NOMO-1 treated with DMSO at 0.1 percent for 48 hours (cell line): ENCODE measurements at regions not wholly inside any gene's neighbourhood (a gene's known extent, or its start where the extent isn't known, plus 50 kb on each side); places are given as distances from the start of the nearest gene placed in this dataset.

Experiments used
- DNase-seq: peaks from one replicate; lab custom pipeline; 2025; ENCODE audit not compliant: unreplicated experiment; lab: John Stamatoyannopoulos, UW

DNA sequence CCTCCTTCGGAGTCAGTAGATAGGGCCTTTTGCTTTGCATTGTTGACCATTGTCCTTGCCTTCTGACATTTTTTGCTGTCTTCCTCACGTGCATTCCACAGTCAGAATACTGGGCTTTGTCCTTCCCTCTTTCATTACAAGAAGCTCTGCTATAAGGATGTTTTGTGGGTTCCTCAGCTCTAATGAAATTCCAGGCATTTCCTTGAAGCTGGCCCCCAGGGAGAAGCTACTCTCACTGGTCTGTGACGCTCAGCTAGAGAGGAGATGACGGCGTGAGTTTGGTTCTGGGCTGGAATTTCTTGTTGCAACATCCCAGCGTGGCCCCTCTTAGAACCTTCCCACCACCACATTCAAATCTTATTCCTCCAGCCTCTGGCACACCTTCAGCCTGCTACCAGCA is 210.2 kb downstream of the TJP1 start:
- no peak for DNase-seq

DNA sequence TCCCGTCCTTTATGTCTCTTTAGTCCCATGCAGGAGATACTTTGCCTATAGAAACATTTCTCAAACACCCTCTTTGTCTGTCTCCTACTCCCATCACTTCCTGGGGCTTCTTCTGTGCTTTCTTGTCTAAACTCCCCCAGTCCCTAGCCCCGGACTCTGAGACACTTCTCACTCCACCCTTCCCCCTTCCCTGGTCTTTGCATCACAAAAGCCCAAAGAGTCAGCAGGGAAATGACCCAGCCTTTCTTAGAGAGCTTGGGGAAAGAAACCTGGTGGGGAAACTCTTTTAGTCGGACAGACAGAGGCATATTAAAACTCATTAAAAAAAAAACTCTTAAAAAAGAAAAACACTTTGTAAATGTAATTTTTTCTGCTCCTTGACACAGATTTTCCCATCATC is 211.2 kb downstream of the TJP1 start:
- no peak for DNase-seq

DNA sequence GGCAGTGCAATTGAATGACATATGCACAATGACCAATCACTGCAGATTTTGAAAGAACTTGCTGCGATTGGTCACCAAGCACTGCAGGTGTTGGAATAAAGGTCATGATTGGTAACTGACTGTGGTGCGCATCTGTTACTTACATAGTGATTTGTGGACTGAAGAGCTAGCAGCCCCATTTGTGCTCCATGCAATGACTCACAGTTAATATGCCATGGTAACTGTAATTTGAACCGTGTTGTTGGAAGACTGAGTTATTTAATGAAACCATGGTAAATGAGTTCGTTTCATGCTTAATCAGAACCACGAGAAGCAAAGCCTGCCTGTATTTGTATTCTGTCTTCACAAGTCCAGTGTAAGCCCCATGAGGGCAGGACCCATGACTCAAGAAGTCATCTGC is 220.5 kb downstream of the TJP1 start:
- DNase-seq, result no peak

DNA sequence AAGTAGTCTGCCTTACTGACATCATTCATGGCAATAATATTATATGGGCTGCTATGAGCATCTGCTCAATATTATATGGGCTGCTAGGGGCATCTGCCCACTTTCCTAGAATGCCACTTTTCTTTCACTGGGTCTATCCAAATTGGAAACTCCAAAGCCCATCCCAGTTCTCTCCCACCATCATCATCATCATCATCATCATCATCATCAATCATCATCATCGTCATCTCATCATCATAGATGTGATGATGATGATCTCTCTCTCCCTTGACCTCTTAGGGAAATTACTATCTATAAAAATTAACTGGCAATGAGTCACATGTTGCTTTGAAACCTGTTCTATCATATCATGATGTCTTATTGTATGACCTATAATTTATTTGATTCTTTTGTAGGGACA is 222.0 kb downstream of the TJP1 start:
- no peak for DNase-seq

DNA sequence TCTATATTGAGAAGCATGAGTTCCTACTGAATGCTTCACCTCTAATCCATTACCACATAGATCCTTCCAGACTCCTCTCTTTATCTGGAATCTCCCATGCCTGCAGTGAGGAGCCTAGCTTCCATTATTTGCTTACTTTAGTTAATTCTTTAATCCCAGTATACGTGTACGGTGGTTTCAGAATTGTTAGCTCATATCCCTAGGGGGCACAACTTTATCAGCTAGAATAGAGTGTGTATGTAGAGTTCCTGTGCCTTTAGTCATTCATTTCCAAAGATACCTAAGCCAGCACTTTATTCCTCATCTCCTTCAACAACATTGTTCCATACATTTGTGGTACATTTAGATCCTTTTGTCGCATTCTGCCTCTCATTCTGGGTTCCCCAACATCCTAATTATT is 226.0 kb downstream of the TJP1 start:
- DNase-seq, result no peak

DNA sequence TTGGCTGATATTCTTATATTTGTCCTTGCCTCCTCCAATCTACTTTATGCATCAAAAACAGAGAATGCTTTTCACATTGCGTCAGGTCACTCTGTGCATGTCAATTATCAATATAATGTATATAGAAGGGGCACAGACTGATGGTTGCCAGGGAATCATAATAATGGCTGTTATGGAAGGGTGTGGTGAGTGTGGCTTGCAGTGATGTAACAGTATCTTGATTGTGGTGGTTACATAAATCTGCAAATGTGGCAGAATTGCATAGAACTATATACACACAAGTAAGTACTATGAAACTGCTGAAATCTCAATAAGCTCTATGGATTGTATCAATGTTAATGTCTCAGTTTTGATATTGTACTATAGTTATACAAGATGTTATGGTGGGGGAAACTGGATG is 228.6 kb downstream of the TJP1 start:
- DNase-seq, result no peak

DNA sequence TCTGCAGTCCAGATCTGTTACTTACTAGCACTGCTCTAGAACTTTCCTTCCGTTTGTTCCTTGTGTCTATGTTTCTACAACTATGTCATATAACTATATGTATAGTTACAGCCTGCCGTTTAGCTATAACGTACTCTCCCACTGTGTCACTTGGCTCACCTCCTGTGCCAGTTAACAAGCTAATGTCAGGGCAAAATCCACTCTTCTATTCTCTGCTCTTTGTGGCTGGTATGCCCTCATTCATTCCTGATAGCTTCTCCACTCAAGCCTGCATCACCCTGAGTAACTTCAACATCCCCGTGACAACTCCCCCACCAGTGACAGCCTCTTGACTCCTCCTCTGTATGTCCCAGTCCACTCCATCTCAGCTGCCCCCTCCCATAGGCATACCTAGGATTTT is 229.2 kb downstream of the TJP1 start:
- no peak for DNase-seq

DNA sequence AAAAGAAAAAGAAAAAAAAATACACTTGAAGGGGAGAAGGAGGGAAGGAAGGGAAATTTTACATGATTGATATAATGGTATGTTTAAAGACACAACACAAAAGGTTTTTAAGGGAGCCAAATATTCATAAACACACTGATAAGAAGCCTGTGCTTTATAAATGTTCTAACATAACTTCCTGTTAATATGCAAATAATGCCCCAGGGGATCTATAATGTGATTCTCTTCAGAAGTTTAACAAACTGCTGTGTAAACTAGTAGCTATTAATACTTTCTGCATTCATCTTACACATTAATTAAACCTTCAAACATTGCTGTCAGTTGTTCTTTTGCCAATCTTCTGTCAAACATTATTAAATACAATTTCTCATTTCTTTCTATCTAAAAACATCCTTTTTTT is 231.6 kb downstream of the TJP1 start:
- no peak for DNase-seq

DNA sequence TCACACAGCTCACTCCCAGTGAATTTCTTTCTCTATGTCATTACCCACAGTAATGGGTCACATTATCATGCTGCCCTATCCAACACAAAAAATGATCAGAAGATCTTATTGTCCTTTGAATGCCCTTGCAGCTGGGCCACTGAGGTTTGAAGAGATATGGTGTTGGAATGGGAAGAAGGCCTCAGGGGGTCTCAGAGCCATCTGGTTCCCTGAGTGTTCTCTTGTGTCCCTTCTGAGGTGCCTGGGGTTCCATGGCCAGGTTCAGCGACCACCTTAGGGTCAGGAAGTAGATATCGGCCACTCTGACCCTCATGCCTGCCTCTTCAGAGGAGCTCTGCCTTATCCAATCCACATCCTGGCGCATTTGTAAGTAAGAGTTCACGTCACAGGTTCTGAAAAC is 232.3 kb downstream of the TJP1 start:
- DNase-seq, result no peak

DNA sequence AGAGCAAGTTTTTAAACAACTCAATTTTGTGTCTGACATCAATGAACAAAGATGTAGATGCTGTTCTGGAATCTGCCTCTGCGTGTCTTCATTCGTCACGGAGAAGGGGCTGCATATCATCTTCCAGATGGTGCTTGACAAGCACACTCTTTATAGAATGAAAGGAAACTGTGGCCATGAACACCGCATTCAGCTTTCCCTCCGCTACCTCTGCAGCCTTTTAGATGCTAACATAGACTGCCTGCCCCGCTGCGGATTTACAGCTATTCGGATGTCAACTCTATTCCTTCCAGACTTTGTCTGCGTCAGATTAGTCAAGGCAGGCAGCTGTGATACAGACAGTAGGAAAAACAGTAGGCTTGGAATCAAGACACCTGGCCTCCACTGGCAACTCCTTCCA is 232.9 kb downstream of the TJP1 start:
- no peak for DNase-seq

DNA sequence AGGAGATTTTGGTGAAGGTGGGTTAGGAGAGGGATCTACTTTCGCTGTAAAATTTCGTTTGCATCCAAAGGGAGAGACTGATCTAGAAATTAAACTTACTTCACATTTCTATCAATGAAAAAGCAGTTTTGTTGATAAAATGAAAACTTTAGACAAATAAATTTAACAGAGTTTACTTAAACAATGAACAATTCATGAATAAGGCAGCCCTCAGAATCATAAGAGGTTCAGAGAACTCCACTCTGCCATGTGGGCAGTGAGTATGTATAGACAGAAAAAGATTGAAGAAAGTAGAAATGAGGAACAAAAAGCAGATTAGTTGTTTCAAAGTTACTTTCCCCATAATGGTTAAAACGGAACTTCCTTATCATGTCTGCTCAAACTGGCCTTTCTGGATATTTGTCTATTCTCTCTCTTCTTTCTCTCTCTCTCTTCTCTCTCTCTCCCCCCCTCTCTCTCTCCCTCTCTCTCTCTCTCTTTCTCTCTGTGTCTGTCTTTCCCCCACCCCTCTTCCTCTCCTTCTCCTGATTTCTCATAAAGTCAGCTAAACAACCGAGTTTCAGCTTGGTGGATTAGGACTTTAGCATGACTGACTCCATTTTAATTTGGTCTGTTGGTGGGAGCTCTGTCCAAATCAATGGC is 248.9 kb downstream of the TJP1 start:
- no peak for DNase-seq

DNA sequence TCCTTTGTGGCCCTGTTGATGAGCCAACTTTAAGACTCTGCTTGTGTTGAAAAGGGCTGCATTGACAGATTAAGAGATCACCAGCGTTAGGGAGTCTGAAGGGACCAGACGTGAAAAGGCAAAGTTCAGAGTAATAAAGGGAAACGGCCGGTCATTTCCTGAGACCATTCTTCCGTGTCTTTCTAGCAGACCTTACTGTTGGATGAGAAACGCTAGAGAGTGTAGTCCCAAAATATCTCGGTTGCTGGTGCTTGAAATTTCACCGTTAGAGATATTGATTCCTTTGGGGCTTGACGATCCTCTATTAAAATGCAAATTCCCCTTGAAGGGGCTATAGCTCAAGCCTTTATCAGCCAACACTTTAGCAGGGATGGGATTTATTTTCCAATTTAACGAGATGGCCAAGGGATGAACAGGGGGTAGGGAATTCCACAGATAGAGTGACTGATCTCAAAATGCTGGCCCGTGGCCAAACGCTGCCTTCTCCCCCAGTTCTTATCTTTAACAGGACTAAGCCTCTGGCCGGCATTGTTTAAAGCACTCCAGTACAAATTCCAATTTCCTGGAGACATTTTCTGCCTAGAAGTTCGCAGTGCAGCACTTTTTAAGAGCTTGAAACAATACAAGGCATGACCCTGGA is 250.4 kb downstream of the TJP1 start:
- DNase-seq, result no peak

DNA sequence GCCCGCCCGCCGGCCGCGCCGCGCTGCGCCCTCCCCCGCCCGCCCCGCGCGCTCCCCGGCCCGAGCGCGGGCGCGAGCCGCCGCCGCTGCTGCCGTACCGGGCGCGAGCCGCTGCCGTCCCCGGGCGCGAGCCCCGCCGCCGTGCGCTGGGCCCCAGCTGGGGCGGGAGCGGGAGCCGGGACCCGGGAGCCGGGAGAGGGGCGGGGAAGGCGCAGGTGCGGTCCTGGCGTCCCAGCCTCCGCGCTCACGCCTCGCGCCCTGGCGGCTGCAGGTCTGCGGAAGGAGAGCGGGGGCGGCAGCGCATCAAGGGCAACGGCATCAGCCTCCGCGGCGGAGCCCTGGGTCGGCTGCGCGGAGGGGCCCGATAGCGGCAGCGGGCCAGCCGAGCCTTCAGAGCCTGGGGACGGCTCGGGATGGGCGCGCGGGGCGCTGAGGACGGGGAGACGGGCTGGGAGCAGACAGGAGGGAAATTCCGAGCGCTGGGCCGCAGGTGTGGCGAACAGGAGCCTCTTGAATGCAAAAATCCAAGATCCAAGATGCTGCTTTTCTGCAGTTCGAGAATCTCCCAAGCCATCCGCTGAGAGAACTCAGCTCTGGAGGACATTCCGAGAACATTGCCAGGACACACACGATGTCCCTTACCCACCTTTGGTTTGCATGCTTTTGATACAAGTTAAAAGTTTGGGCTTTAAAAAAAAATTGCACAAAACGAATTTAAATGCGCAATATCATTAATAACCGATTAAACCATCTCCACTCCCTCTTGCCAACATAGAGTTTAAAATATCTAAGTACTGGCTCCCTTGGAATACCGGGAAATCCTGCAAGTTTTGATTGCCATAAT is 251.1 kb downstream of the TJP1 start:
- no peak for DNase-seq

DNA sequence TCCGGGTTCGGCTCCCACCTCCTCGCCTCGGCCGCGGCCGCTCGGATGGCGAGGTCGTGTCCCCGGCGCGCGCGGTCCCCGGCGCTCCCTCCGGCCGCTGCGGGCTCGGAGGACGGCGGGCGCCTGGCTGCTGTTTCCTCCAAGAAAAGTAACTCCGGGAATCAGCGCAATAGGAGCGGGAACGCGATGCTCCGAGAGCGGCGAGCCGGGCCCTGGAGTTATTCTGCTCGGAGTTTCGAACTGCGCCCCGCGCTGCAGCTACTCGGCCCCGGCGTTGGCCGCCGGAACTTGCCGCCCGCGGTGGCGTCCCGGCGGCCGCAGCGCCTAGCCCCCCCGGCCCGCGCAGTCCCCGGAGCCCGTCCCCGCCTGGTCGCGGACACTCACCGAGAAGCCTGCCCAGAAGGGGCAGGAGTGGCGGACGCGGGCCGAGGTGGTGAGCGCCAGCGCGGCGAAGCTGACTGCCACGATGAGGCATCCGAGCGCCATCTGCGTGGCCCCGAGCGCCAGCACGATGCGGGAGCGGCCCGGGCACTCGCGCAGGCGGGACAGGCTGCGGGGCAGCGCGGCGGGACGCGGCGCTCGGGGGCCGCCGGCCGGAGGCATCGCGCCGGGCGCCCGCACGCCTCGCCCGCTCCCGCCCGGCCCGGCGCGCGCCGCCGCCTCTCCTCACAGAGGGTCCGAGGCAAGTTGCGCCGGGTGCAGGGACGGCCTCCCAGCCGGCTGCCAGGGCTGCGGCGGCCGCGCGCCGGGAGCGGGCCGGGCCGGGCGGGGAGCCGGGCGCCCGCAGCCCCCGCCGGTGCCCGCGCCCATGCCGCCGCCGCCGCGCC is 251.9 kb downstream of the TJP1 start:
- no peak for DNase-seq

DNA sequence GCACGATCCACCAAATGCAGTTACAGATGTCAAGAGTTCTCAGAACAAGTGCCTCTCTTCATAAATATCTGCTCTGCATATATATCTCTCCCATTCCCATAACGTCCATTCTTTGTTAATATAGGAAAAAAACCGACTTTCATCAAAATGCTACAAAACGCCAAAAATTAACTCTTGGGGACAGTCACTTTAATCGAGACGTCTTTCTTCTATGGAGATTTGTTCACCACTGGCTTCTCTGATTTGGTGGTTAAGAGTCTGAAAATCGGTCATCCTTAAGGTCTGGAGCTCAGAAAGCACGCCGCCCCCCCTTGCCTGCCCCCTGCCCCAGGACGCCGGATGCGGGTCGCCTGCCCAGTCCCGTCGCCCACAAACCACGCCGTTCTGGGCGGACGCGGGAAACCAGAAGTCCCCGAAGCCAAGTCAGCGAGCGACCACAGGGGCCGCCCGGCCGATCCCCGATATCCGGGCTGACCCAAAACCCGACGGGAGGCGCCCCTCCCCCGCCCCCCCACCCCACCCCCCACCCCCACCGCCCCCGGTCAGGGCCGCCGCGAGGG is 252.7 kb downstream of the TJP1 start:
- DNase-seq, result no peak

DNA sequence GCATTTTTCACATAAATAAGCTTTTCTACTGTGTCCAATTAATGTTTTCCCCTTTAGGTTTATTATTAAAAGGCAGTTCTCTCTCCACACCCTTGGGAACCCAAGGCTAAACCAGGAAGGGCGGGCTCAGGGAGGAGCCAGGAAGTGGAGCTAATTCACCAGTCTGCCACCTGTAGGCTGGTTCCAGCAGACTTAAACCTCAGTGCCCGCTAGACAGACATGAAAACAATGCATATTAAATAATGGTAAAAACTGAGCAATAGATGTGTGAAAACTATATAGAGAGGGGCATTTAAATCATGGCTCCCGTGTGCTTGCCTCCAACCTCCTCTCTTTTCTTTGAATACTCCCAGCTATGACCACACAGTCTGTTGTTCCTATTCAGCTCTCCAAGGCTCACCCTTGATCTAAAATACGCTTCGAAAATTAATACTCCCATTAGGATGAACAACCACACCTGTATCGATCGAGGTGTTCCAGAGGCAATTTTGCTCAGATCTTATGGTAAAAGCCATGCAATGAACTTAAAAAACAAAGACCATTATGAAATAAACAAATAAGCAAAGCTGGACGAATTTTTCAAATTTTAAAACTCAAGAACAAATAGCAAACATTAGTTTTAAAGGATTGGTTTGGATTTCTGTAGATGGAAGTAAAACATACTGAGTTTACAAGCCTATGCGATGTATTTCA is 253.3 kb downstream of the TJP1 start:
- DNase-seq, result no peak

DNA sequence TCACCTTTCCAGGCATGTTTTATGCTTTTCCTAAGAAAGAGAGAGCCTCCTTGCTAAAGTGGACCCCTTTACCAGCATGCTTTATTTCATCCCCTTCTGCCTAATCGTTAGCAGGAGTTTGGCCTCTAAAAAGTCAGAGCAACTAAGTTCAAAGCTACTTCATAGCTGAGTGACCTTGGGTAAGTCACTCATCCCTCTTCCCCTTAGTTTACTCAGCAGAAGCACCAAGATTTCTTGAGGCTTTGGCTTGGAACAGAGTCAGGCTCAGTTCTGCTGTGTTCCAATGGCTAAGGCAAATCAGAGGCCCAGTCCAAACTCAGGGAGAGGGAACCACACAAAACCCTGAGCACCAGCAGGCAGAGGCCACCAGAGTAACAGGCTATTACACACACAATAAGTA is 254.9 kb downstream of the TJP1 start:
- DNase-seq, result no peak

DNA sequence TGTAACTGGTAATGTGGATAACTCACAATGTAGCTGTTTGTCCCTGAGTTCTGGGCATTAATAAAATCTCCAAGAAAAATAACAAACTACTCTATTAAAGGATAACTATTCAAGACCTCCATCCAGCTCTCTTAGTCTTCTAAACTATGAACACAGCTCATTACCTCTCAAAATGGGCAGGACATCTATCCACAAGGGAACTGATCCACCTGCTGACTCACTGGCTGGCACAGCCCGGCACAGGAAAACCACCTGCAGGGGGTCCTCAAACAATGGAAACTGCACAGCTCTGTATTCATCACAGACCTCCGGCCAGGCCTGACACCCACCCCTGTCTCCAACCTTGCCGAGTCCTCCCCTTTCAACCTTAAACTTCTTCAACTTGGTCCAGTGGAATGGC is 255.4 kb downstream of the TJP1 start:
- DNase-seq, result no peak

DNA sequence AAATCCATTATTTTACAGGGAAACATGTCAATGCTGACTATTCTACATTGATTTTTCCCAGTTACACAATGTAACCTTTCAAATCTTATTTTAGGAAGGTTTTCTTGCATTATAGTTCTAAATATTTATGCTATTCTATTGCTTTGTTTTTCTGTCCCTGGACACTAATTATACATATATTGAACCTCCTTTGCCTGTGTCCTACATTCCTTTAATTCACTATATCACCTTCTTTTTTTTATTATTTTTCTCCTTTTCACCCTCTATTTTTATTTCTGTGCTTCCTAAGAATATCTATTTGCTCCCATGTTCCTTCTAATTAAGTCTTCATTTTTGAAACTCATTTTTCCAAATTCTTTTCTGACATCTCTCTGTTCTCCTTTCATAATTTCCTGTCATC is 259.2 kb downstream of the TJP1 start:
- no peak for DNase-seq

DNA sequence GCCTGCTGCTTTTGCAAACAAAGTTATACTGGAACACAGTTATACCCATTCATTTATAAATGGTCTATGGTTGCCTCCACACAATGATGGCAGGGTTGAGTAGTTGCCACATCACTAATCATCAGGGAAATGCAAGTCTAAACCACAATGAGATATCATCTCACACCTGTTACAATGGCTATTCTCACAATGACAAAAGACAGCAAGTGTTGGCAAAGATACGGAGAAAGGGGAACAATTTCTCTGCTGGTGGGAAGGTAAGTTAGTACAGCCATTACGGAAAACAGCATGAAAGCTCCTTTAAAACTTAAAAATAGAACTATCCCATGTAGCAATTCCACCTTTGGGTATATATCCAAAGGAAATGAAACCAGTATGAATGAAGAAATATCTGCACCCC is 261.4 kb downstream of the TJP1 start:
- no peak for DNase-seq

DNA sequence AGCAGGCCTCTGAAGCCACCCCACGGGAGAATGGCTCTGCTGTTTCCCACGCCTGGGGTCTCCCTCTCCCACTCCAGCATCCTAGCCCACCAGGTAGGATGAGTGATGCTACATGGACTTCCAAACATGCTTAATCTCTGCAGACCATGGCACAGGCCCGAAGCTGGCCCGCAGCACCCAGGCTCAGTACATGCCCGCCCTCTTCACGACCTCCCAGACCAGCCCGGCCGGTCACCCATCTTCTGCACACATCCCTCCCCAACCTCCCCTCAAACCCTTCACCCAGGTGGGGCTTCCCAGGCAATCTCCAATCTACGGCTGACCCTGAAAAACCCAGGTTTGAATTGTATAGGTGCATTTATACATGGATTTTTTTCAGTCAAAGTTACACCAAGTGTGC is 264.0 kb downstream of the TJP1 start:
- DNase-seq, result no peak
